ENCODE measurements at regions not wholly inside any gene's neighbourhood (a gene's known extent, or its start where the extent isn't known, plus 50 kb on each side); places are given as distances from the start of the nearest gene placed in this dataset.

GRCh38 chr2:215617060-215617824, 181.4 kb upstream of the FN1 start:
- H3K79me2 ChIP-seq (ENCODE audit: insufficient read depth) = no peaks in the 10 kb centered on the region
- H4K20me1 ChIP-seq (ENCODE audit: insufficient read depth) = no peaks in the 10 kb centered on the region
- no peak overlapping the region for H2AFZ ChIP-seq
- H3K4me3 ChIP-seq = no peak overlapping the region
- TF ChIP-seq EZH2 (IDR thresholded peaks at IDR 0.05; ENCODE audit: insufficient read depth, poor library complexity, severe bottlenecking) (no peak), EZH2phosphoT487 (IDR thresholded peaks at IDR 0.05; ENCODE audit: insufficient read depth, low read depth) (no peak)
- H3K27me3 ChIP-seq (replicated peaks; ENCODE audit: insufficient read depth) = no peaks in the 10 kb centered on the region
- H3K36me3 ChIP-seq (ENCODE audit: low read depth) = no peaks in the 10 kb centered on the region
- H3K4me1 ChIP-seq (ENCODE audit: insufficient read depth) = peaks cover 30% of the 10 kb centered on the region
- no peak overlapping the region for H3K9ac ChIP-seq
- 87 to 88% methylated on average over 4 of the region's 4 CpGs for WGBS, 2 experiments (ENCODE audit: low coverage in 1 of 2, low lambda C conversion rate in 2 of 2, missing lambda C conversion rate in 2 of 2)
- in situ Hi-C loops (cut with MboI) = no loop called here
- H3F3A ChIP-seq (ENCODE audit: insufficient read depth) = no peaks in the 10 kb centered on the region
- no peak overlapping the region for H3K27ac ChIP-seq
- H3K9me2 ChIP-seq (ENCODE audit: insufficient read depth) = no peaks in the 10 kb centered on the region
- H3K4me2 ChIP-seq (ENCODE audit: unreplicated experiment) = no peak overlapping the region
- no peaks in the 10 kb centered on the region for H3K9me3 ChIP-seq (ENCODE audit: low read depth)
- DNase-seq = no peak

- no peaks in the 10 kb centered on the region for H3K27me3 ChIP-seq (replicated peaks; ENCODE audit: insufficient read depth)
Observed at GRCh38 chr2:215615803-215616174, 179.9 kb upstream of the FN1 start.

GRCh38 chr2:215615067-215615802, 179.4 kb upstream of the FN1 start:
- in situ Hi-C loops (cut with MboI) = no loop called here
- Histone ChIP-seq H3K4me3 (no peak overlapping the region), H3K9me3 (ENCODE audit: low read depth) (no peaks in the 10 kb centered on the region), H2AFZ (no peak overlapping the region), H3K27me3 (replicated peaks; ENCODE audit: insufficient read depth) (no peaks in the 10 kb centered on the region), H3K9me2 (ENCODE audit: insufficient read depth) (no peaks in the 10 kb centered on the region), H3K27ac (no peak overlapping the region), H3K4me1 (ENCODE audit: insufficient read depth) (peaks cover 30% of the 10 kb centered on the region), H3K36me3 (ENCODE audit: low read depth) (no peaks in the 10 kb centered on the region), H3K9ac (no peak overlapping the region), H4K20me1 (ENCODE audit: insufficient read depth) (no peaks in the 10 kb centered on the region), H3K4me2 (ENCODE audit: unreplicated experiment) (no peak overlapping the region), H3K79me2 (ENCODE audit: insufficient read depth) (no peaks in the 10 kb centered on the region), H3F3A (ENCODE audit: insufficient read depth) (peaks cover 6% of the 10 kb centered on the region; the same call in 1 of the 2 replicates)
- whole genome bisulfite sequencing, 2 experiments (ENCODE audit: low coverage in 1 of 2, low lambda C conversion rate in 2 of 2, missing lambda C conversion rate in 2 of 2) = 92 to 95% methylated on average over 29 to 32 of the region's 32 CpGs
- TF ChIP-seq EZH2 (IDR thresholded peaks at IDR 0.05; ENCODE audit: insufficient read depth, poor library complexity, severe bottlenecking) (no peak), EZH2phosphoT487 (IDR thresholded peaks at IDR 0.05; ENCODE audit: insufficient read depth, low read depth) (no peak)
- no peak for DNase-seq

More at GRCh38 chr2:215615803-215616174, 179.9 kb upstream of the FN1 start:
- Histone ChIP-seq H3K9me3 (ENCODE audit: low read depth) (no peaks in the 10 kb centered on the region), H3K4me3 (no peak overlapping the region), H3F3A (ENCODE audit: insufficient read depth) (peaks cover 6% of the 10 kb centered on the region; the same call in 1 of the 2 replicates), H3K79me2 (ENCODE audit: insufficient read depth) (no peaks in the 10 kb centered on the region), H3K36me3 (ENCODE audit: low read depth) (no peaks in the 10 kb centered on the region), H3K27ac (no peak overlapping the region), H3K9me2 (ENCODE audit: insufficient read depth) (no peaks in the 10 kb centered on the region), H3K4me1 (ENCODE audit: insufficient read depth) (peaks cover 30% of the 10 kb centered on the region), H3K4me2 (ENCODE audit: unreplicated experiment) (no peak overlapping the region), H2AFZ (no peak overlapping the region), H4K20me1 (ENCODE audit: insufficient read depth) (no peaks in the 10 kb centered on the region), H3K9ac (no peak overlapping the region)
- no peak for DNase-seq
- in situ Hi-C loops (cut with MboI) = no loop called here
- 83 to 84% methylated on average over 3 of the region's 3 CpGs for WGBS, 2 experiments (ENCODE audit: low coverage in 1 of 2, low lambda C conversion rate in 2 of 2, missing lambda C conversion rate in 2 of 2)
- TF ChIP-seq EZH2 (IDR thresholded peaks at IDR 0.05; ENCODE audit: insufficient read depth, poor library complexity, severe bottlenecking) (no peak), EZH2phosphoT487 (IDR thresholded peaks at IDR 0.05; ENCODE audit: insufficient read depth, low read depth) (no peak)

GRCh38 chr2:215614296-215614695, 178.4 kb upstream of the FN1 start:
- Histone ChIP-seq H3K27me3 (replicated peaks; ENCODE audit: insufficient read depth) (no peaks in the 10 kb centered on the region), H2AFZ (no peak overlapping the region), H3F3A (ENCODE audit: insufficient read depth) (peaks cover 6% of the 10 kb centered on the region), H4K20me1 (ENCODE audit: insufficient read depth) (no peaks in the 10 kb centered on the region), H3K9me3 (ENCODE audit: low read depth) (no peaks in the 10 kb centered on the region), H3K27ac (no peak overlapping the region), H3K36me3 (ENCODE audit: low read depth) (no peaks in the 10 kb centered on the region), H3K4me1 (ENCODE audit: insufficient read depth) (peaks cover 25% of the 10 kb centered on the region), H3K79me2 (ENCODE audit: insufficient read depth) (no peaks in the 10 kb centered on the region), H3K9me2 (ENCODE audit: insufficient read depth) (no peaks in the 10 kb centered on the region), H3K4me3 (no peak overlapping the region), H3K9ac (no peak overlapping the region), H3K4me2 (ENCODE audit: unreplicated experiment) (no peak overlapping the region)
- 94 to 96% methylated on average over 7 of the region's 7 CpGs for WGBS, 2 experiments (ENCODE audit: low coverage in 1 of 2, low lambda C conversion rate in 2 of 2, missing lambda C conversion rate in 2 of 2)
- no peak for DNase-seq
- TF ChIP-seq EZH2 (IDR thresholded peaks at IDR 0.05; ENCODE audit: insufficient read depth, poor library complexity, severe bottlenecking) (no peak), EZH2phosphoT487 (IDR thresholded peaks at IDR 0.05; ENCODE audit: insufficient read depth, low read depth) (no peak)
- in situ Hi-C loops (cut with MboI) = no loop called here
